Omental fat pad (tissue), 3 donors: ENCODE measurements at regions not wholly inside any gene's neighbourhood (a gene's known extent, or its start where the extent isn't known, plus 50 kb on each side); places are given as distances from the start of the nearest gene placed in this dataset.

Source experiments
- ATAC-seq: fragments of 150-250 bp; one replicate; pipeline ENCODE4 v1.9.1; 2016; ENCODE audit warnings: mild to moderate bottlenecking, moderate library complexity; ENCODE audit not compliant: low FRiP score
- DNase-seq: peaks from one replicate; pipeline ENCODE4 v3.0.0-alpha.2; 2019; ENCODE audit warnings: low spot score
- CTCF ChIP-seq, 3 donors: fragments of 450-650 bp; IDR thresholded peaks; one replicate each; pipeline ENCODE4 v1.5.1; 2016 to 2017; ENCODE audit warnings: antibody characterized with exemption in 3 of 3, mild to moderate bottlenecking in 3 of 3, moderate library complexity in 2 of 3

- no peak for TF ChIP-seq CTCF (IDR thresholded peaks at IDR 0.05)
- DNase-seq = no peak
- no peak for ATAC-seq
These were observed 86.3 kb upstream of the STEAP1B start for GRCh38 chr7:22586101-22586785.

DNA sequence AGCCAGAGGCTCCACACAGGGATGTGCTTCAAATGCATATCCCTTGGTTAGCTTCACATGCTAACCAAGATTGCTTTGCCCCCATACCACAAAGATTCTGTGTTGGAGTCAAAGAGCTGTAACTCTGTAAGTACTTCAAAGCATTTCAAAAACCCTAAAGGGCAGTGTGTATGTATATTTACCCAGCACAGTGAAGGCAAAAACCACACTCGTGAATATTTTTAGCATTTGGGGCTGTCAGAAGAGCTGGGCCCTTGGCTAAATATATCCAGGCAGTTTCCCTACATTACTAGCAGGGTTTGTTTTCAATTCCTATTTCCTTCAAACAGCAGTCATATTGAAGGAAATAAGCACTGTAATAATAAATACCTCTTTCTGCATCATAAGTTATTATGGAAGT lies 84.2 kb upstream of the STEAP1B start:
- ATAC-seq = no peak
- DNase-seq = no peak
- TF ChIP-seq CTCF (IDR thresholded peaks at IDR 0.05) = no peak

DNA sequence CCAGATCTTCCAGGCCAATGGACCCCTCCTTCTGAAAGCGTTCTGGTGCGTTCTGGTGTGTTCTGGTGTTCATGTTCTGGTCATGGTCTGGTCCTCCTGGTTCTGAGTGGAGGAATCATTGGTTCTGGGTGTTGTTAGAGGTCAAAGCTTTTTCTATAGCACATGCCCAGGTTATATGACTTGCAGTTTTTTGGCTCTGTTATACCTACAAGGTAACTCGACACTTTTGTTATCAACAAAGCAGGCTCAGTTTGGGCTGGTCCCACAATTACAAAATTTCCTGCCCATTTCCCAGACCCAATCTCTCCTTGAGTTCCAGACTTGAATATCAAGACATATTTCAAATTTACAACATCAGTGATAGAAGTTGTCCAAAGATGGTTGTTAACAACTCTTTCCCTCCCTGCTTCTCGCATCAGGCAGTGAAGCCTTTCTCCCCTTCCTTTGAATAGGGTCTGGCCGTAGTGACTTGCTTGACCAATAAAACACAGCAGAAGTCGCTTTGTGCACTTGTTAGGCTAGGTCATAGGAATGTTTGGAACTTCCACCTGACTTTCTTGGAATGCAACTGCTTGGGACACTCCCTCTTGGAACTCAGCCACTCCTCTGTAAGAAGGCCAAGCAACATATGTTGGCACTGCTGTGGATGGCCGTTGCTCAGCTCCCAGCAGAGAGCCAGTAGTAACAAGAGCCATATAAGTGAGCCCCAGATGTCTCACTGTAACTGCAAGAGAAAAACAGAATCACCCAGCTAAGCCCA lies 83.1 kb upstream of the STEAP1B start:
- no peak for TF ChIP-seq CTCF (IDR thresholded peaks at IDR 0.05)
- ATAC-seq (peak; percentile 61), DNase-seq (no peak)

GRCh38 chr7:22581099-22581498 lies 81.1 kb upstream of the STEAP1B start:
- TF ChIP-seq CTCF (IDR thresholded peaks at IDR 0.05) = no peak
- no peak for ATAC-seq

DNA sequence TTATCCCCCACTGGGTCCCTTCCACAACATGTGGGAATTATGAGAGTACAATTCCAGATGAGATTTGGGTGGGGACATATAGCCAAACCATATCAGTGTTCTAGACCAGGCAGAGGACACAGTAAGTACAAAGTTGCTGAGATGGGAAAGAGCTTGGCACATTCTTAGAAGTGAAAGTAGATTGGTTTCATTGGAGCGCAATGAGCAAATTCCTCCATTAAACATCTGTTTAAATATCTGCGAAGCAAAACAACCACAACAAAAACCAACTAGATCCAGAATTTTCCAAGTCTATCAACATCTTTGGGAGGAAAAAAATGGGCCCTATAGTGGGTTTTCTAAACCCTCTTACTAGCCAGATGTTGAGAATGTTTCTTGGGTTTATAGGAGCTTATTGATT lies 80.0 kb upstream of the STEAP1B start:
- no peak for TF ChIP-seq CTCF (IDR thresholded peaks at IDR 0.05)
- DNase-seq (no peak), ATAC-seq (no peak)

More at GRCh38 chr7:22581099-22581498, 81.1 kb upstream of the STEAP1B start:
- DNase-seq = no peak

DNA sequence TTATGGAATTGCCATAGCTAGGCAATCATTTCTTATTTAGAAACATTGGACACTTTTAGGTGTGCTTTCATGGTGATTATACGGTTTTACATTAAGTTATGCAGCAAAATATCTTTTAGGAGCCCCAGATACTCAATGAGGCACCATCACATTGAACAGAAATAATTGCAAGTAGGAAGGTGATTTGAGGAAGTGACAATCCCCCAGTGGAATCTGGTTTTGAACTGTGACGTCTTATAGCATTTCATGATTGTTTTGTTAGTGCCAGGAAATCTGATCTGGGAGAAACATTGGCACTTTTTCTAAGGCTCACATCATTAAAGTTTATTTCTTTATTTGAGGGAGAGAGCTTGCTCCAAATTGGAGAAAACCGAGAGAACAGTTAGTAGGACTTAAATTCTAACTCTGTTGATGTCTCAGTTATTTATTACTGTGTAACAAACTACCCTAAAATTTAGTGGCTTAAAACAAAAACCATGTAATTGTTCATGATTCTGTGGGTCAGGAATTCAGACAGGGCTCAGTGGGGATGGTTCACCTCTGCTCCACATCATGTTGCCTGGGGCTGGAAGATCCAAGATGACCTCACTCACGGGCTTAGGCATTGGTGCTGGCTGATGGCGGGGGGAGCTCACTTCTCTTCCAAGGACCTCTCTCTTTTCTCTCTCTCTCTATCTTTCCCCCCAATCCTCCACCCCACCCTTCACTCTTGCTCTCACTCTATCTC lies 78.2 kb upstream of the STEAP1B start:
- TF ChIP-seq CTCF (IDR thresholded peaks at IDR 0.05) = no peak
- DNase-seq = no peak
- ATAC-seq = no peak
